Heart left ventricle (tissue), 16 donors: ENCODE measurements at regions not wholly inside any gene's neighbourhood (a gene's known extent, or its start where the extent isn't known, plus 50 kb on each side); places are given as distances from the start of the nearest gene placed in this dataset.

Experiments
- ATAC-seq, 4 donors: fragments of 200-7000 bp; cut with Tn5 transposase; one replicate each; pipeline ENCODE4 v1.9.1; 2020 to 2022; ENCODE audit warnings: moderate library complexity in 4 of 4, mild to moderate bottlenecking in 3 of 4, moderate number of reproducible peaks in 1 of 4
- DNase-seq, 5 donors: peaks; one replicate each; pipeline ENCODE4 v3.0.0-alpha.2; 2020
- H3K27ac ChIP-seq, 12 donors: fragments of 200-600 bp; sonication (generic) in 4 of 12; one replicate each; pipeline versions ENCODE4 v1.5.0 to v1.8.0; 2016 to 2022; ENCODE audit warnings: mild to moderate bottlenecking in 2 of 12
- H3K27me3 ChIP-seq, 9 donors: fragments of 200-600 bp; sonication (generic) in 2 of 9; one replicate each; pipeline versions ENCODE4 v1.5.1 to v1.8.0; 2016 to 2022; ENCODE audit warnings: mild to moderate bottlenecking in 3 of 9
- H3K36me3 ChIP-seq, 9 donors: fragments of 200-600 bp; sonication (generic) in 2 of 9; one replicate each; pipeline versions ENCODE4 v1.5.0 to v1.8.0; 2018 to 2022; ENCODE audit warnings: mild to moderate bottlenecking in 2 of 9
- H3K4me1 ChIP-seq, 12 donors: fragments of 200-600 bp; sonication (generic) in 4 of 12; one replicate each; pipeline versions ENCODE4 v1.5.0 to v1.8.0; 2016 to 2022; ENCODE audit warnings: mild to moderate bottlenecking in 3 of 12
- H3K4me3 ChIP-seq, 12 donors: fragments of 200-600 bp; sonication (generic) in 4 of 12; one replicate each; pipeline versions ENCODE4 v1.5.0 to v1.8.0; 2017 to 2022; ENCODE audit warnings: mild to moderate bottlenecking in 9 of 12, moderate library complexity in 4 of 12
- H3K9me3 ChIP-seq, 12 donors: fragments of 200-600 bp; sonication (generic) in 4 of 12; one replicate each; pipeline versions ENCODE4 v1.5.0 to v1.8.0; 2016 to 2022; ENCODE audit warnings: mild to moderate bottlenecking in 1 of 12
- CTCF ChIP-seq, 12 donors: fragments of 200-600 bp; sonication (generic) in 4 of 12; IDR thresholded peaks; one replicate each; pipeline versions ENCODE4 v1.5.0 to v1.8.0; 2018 to 2022; ENCODE audit warnings: antibody characterized with exemption in 12 of 12, mild to moderate bottlenecking in 5 of 12
- POLR2A ChIP-seq, 2 donors: fragments of 450-650 bp; IDR thresholded peaks; one replicate each; pipeline ENCODE4 v1.6.1; 2017; ENCODE audit warnings: antibody characterized with exemption in 2 of 2, mild to moderate bottlenecking in 2 of 2, moderate library complexity in 2 of 2
- WGBS, 4 donors: extraction: QIAGEN DNeasy Blood & Tissue Kit in 2 of 4; methylation state at CpG; one replicate each; pipeline versions ENCODE4 v1.1.5 to v1.1.7; 2013 to 2018; 5-methylcytosine and 5-hydroxymethylcytosine counted together
- intact Hi-C, 10 donors: fragments of 100-400 bp; cut with DNase I; formaldehyde crosslinking; loops; one replicate each; pipeline versions ENCODE4 v1.11.1 to v1.14.2; 2022
- donor health status: ischemic (EF 13 %, LVEDD 7.1; RV severe dilation, severe dysfunction).
- donor health status: healthy with polysubstance abuse.
- donor health status: DM: no; HTN: yes; CAD: no.
- donor health status: DM: no; HTN: no; CAD: no.
- donor health status: ischemic (EF 25% LVEDD 6.9; RV normal size, moderate dysfunction).
- donor health status: ischemic (EF 25% LVEDD 5.7; RV mildly dilated, moderate dysfunction).
- donor health status: healthy.
- donor health status: DM: yes; HTN: yes; CAD: no.
- donor health status: ischemic (EF 35%, LVEDD 5.7; RV mildly dilated, moderate dysfunction).
- donor health status: nonischemic (EF 11% LVEDD 7.7; RV severe dilation, severe dysfunction).
- donor health status: DM: yes; HTN: yes; CAD: no.
- donor health status: PGD.
- donor health status: ischemic (EF 29% LVEDD 5.4; RV normal size, mild dysfunction).
- donor health status: nonischemic (EF 23%, LVEDD 6.1; RV moderate dilation, normal function).

DNA sequence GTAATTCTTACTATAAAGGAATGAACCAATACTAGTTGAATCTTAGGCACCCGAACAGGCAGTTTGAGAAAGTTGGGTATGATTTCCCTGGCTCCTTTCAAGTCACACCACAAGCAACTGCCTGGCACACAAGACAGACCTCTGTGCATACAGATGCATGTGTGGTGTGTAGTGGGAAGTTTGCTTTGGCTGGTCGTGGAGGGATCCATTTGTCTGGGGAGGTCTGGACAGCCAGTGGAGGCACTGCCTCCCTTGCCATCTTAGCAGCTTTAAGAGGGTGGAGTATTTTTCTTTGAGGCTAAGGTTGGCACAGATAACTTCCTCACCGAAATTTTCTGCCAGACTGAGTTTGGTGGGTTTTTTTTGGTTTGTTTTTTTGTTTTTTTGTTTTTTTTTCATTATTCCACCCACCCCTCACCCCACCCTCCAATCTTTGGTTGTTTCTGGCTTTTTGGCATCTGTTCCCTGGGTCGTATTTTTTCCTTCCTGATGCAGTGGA is 97.1 kb downstream of the TMEM212 start:
- Histone ChIP-seq H3K4me1 (peaks cover 0 to 29% (median 0%) of the 10 kb centered on the region in 12 donors), H3K36me3 (no peaks in the 10 kb centered on the region), H3K9me3 (no peaks in the 10 kb centered on the region), H3K27ac (no peak overlapping the region), H3K27me3 (no peaks in the 10 kb centered on the region), H3K4me3 (no peak overlapping the region)
- no peak for ATAC-seq
- no peak for DNase-seq
- 61 to 72% (median 68%) methylated on average over 4 of the region's 4 CpGs for WGBS, 4 donors
- intact Hi-C loops: no loop called here
- no peak for TF ChIP-seq CTCF (IDR thresholded peaks at IDR 0.05)
- no peak for TF ChIP-seq POLR2A (IDR thresholded peaks at IDR 0.05)

GRCh38 chr3:171943262-171944117 is 95.9 kb upstream of the FNDC3B start:
- H3K4me1 ChIP-seq: peaks cover 0 to 5% (median 0%) of the 10 kb centered on the region in 12 donors
- no peaks in the 10 kb centered on the region for H3K36me3 ChIP-seq
- no peak overlapping the region for H3K27ac ChIP-seq
- no peak overlapping the region for H3K4me3 ChIP-seq
- 94 to 96% (median 95%) methylated on average over 17 of the region's 17 CpGs for WGBS, 4 donors
- DNase-seq: no peak
- intact Hi-C loops: no loop called here
- no peaks in the 10 kb centered on the region for H3K9me3 ChIP-seq
- ATAC-seq: no peak
- TF ChIP-seq POLR2A (IDR thresholded peaks at IDR 0.05): no peak
- no peak for TF ChIP-seq CTCF (IDR thresholded peaks at IDR 0.05)
- H3K27me3 ChIP-seq: no peaks in the 10 kb centered on the region

DNA sequence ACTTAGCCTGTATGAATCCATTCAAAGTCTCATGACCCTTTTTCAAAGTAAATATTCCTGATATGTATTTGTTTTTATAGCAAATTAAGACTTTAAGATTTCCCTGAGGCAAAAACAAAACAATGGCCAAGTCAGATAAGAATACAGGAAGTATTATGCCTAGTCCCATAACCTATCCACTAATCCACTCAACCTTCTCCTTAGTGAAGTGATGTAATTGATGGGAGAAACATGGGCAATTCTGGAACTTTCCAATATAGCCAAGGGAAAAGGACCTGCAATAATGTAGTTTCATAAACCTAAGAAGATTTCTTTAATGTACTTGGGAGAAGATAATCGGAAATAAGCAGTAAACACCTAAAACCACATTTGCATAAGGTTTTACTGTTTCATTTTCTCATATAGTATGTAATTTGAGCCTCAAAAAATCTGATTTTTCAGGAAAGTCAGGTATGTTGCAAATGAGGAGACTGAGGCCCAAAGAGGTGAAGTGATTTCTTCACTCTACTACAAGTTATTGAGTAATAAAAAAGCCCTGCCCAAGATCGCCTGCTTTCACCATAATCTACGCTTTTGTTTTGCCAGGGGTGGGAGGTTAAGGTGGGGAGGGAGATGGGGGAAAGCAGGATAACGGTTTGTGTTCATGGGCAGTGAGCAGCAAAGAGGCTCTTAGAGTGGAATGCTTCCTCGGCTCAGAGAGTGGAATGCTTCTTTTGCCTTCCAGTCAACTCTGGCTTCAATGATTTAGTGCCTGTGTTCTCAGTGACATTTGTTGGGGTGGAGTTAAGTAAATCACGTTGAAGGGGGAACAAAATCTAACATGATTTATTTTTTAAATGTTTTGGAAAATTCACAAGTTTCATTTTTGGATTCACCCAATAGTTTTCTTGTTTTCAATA is 95.0 kb upstream of the FNDC3B start:
- Histone ChIP-seq H3K27ac (no peak overlapping the region), H3K4me1 (peaks cover 0 to 5% (median 0%) of the 10 kb centered on the region in 12 donors), H3K27me3 (no peaks in the 10 kb centered on the region), H3K4me3 (no peak overlapping the region), H3K36me3 (no peaks in the 10 kb centered on the region), H3K9me3 (no peaks in the 10 kb centered on the region)
- TF ChIP-seq POLR2A (IDR thresholded peaks at IDR 0.05) (no peak), CTCF (IDR thresholded peaks at IDR 0.05) (no peak)
- ATAC-seq (peak in 1 of 4 donors; percentile 39), DNase-seq (no peak)
- intact Hi-C loops: no loop called here
- 49 to 54% (median 51%) methylated on average over 6 of the region's 6 CpGs for WGBS, 4 donors

- Histone ChIP-seq H3K4me1 (peaks cover 0 to 5% (median 0%) of the 10 kb centered on the region in 12 donors), H3K27ac (no peak overlapping the region), H3K36me3 (no peaks in the 10 kb centered on the region), H3K27me3 (no peaks in the 10 kb centered on the region), H3K4me3 (no peak overlapping the region), H3K9me3 (no peaks in the 10 kb centered on the region)
- WGBS, 4 donors: 88 to 92% (median 89%) methylated on average over 3 of the region's 3 CpGs
- TF ChIP-seq CTCF (IDR thresholded peaks at IDR 0.05): no peak
- TF ChIP-seq POLR2A (IDR thresholded peaks at IDR 0.05): no peak
- DNase-seq (no peak), ATAC-seq (no peak)
- intact Hi-C loops: no loop called here
These were observed 90.7 kb upstream of the FNDC3B start for GRCh38 chr3:171948674-171949073.
